GM12872 (cell line): ENCODE measurements at regions not wholly inside any gene's neighbourhood (a gene's known extent, or its start where the extent isn't known, plus 50 kb on each side); places are given as distances from the start of the nearest gene placed in this dataset.

Experiments used
- TF ChIP-seq, protein P1 (sequence below): IDR thresholded peaks from 3 replicates; pipeline ENCODE4 v1.5.1; 2011; ENCODE audit warnings: low read depth, mild to moderate bottlenecking, low read length, moderate library complexity; ENCODE audit not compliant: insufficient read depth

DNA sequence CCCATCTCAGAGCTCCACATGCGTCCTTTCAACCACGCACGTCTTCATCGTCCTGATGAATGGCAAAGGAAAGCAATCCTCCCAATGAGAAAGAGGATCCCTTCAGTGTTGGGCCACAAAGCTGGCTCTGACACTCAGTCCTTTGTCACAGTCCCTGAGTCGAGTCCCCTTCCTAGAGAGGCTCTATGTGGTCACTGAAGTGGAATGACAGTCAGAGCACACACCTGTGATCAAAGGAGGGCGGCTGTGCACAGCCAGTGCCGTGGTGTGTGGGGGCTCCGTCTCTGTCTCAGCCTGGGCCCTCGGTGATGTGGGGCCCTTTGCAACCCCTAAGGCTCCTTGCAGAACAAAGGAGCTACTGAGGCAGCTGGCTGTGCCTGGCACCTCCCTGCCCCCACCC lies 157.3 kb upstream of the APCDD1 start:
- TF ChIP-seq, protein P1, sequence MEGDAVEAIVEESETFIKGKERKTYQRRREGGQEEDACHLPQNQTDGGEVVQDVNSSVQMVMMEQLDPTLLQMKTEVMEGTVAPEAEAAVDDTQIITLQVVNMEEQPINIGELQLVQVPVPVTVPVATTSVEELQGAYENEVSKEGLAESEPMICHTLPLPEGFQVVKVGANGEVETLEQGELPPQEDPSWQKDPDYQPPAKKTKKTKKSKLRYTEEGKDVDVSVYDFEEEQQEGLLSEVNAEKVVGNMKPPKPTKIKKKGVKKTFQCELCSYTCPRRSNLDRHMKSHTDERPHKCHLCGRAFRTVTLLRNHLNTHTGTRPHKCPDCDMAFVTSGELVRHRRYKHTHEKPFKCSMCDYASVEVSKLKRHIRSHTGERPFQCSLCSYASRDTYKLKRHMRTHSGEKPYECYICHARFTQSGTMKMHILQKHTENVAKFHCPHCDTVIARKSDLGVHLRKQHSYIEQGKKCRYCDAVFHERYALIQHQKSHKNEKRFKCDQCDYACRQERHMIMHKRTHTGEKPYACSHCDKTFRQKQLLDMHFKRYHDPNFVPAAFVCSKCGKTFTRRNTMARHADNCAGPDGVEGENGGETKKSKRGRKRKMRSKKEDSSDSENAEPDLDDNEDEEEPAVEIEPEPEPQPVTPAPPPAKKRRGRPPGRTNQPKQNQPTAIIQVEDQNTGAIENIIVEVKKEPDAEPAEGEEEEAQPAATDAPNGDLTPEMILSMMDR, result no peak

DNA sequence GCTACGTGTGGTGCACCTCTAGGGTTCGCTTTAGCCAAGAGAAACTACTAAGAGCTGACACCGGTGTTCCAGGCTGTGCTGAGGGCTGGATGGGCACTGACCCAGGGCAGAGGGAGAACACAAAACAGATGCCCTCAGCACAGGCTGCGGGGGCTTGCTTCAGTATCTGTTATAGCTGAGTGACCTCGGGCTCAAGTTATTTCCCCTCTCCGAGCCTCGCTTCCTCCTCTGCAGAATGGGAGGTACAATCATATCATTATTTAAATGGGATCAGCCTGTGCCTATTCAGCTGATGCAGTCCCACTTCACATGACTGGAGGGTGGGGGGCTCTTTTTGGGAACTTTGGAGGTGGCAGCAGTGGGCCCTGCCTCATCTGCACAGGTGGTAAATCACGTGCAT lies 156.1 kb upstream of the APCDD1 start:
- TF ChIP-seq, protein P1, result no peak

DNA sequence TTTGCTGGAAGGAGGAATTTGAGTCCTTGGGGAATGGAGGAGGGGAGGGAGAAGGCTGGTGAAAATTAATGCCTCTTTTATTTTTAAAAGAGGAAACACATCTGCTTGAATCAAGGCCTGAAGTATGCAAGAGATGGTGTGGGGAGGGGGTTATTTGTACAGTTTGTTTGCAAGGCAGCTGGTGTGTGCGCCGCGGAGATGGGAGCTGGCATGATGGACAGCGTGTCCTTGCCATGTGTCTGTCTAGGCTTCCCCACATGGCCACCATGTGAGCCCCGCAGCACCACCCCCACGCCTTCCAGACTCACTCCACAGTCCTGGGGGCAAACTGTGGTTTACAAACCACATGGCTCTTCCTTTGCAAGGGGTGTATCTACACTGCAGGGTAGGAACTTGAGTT lies 154.8 kb upstream of the APCDD1 start:
- TF ChIP-seq, protein P1, result no peak

DNA sequence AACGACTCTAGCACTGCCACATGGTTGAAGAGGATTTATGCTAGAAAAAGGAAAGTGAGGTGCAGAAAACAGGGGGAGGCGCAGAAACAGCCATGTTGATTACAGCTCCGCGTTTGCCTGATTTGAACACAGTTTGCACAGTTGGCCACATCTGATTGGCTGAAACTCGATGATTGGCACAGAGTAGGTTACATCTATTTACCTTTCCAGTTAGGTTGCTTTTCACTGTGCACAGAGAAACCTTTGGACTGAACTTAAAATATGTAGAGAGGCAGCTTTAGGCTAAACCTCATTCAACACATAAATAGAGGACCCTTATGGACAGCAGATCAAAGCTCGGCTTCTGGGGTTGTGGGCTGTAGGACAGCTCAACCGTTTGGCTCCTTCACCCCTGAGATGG lies 153.7 kb upstream of the APCDD1 start:
- TF ChIP-seq, protein P1, result no peak

DNA sequence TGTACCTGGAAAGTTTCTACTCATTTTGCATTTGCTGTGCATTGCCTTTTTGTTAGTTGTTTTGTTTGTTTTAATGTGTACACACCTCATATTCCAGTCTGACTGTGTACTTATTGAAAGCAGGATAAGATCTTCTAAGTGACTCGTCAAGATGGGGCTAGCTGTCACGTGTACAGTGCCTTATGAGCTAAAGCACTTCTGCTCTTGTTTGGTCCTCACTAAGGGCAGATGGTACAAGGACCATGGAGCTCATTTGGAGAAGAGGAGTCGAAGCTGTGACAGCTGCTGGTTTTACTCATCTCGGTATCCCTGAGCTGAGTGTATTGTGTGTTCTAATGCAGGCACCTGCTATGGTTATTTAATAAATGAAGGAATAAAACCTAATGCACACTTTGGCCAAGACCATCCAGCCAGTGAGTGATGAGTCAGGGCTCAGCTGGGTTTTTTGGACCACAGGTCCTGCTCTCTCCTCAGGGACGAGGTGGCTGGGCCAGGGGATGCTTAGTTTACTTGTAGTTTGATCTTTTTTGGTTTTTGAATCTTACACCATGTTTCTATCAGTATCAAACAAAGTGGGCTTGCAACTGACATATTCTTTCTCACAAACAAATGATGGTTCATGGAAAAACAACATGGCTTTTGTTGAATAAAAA lies 152.5 kb upstream of the APCDD1 start:
- TF ChIP-seq, protein P1, result no peak

DNA sequence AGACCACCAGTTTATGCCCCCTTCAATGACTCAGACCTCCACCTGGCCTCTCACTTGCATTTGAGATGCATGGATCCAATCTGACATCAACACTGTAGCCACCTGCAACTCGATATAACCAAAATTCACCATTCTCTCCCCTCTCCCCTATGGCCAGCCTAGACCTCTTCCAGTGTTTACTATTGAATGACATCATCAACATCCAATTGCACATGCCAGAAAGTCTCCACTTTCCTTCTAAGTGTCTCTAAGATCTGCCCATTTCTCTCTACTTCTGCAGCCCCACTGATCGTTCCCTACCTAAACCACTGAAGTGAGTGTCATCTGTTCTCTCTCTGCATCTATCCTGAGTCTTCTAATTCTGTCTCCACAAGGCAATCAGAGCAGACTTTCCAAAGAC lies 151.3 kb upstream of the APCDD1 start:
- TF ChIP-seq, protein P1, result no peak

DNA sequence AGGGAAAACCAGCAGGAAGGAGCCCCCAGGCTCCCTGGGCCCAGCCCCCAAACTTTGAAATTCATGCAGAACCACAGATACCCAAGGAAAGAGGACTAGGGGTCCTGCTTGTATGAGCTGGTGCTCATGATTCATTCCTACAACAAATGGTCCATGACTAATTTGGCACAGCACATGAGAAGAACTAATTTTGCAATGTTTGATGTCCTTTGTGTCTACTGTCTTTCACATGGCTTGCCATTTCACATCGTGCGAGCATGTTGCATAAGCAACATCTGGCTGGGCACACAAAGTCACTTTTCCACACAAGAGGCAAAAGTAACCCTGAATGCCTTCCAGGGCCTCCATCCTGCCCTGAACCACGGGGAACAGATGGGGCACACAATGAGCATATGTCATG lies 149.6 kb upstream of the APCDD1 start:
- TF ChIP-seq, protein P1, result no peak
